GM12875 (cell line): ENCODE measurements at regions not wholly inside any gene's neighbourhood (a gene's known extent, or its start where the extent isn't known, plus 50 kb on each side); places are given as distances from the start of the nearest gene placed in this dataset.

Experiments used
- H3K4me3 ChIP-seq: one replicate; pipeline ENCODE4 v1.5.1; 2011; ENCODE audit warnings: low read depth, low read length, control low read depth
- TF ChIP-seq, protein P1 (sequence below): IDR thresholded peaks from 2 replicates; pipeline ENCODE4 v1.5.1; 2011; ENCODE audit warnings: low read depth, mild to moderate bottlenecking, control low read depth, inconsistent platforms, low read length, moderate library complexity, borderline replicate concordance; ENCODE audit not compliant: insufficient read depth

DNA sequence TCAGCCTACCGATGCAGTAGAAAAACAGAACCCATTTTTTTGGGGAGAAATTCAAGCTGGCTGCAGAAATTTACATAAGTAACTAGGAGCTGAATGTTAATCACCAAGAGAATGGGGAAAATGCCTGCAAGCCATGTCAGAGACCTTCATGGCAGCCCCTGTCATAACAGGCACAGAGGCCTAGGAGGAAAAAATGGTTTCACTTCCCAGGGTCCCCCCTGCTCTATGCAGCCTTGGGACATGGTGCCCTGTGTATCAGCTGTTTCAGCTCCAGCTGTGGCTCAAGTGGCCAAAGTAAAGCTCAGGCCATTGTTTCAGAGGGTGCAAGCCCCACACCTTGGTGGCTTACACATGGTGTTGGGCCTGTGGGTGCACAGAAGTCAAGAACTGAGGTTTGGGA, 842.5 kb downstream of the FLRT2 start:
- H3K4me3 ChIP-seq: no peak overlapping the region
- TF ChIP-seq, protein P1, sequence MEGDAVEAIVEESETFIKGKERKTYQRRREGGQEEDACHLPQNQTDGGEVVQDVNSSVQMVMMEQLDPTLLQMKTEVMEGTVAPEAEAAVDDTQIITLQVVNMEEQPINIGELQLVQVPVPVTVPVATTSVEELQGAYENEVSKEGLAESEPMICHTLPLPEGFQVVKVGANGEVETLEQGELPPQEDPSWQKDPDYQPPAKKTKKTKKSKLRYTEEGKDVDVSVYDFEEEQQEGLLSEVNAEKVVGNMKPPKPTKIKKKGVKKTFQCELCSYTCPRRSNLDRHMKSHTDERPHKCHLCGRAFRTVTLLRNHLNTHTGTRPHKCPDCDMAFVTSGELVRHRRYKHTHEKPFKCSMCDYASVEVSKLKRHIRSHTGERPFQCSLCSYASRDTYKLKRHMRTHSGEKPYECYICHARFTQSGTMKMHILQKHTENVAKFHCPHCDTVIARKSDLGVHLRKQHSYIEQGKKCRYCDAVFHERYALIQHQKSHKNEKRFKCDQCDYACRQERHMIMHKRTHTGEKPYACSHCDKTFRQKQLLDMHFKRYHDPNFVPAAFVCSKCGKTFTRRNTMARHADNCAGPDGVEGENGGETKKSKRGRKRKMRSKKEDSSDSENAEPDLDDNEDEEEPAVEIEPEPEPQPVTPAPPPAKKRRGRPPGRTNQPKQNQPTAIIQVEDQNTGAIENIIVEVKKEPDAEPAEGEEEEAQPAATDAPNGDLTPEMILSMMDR: no peak

DNA sequence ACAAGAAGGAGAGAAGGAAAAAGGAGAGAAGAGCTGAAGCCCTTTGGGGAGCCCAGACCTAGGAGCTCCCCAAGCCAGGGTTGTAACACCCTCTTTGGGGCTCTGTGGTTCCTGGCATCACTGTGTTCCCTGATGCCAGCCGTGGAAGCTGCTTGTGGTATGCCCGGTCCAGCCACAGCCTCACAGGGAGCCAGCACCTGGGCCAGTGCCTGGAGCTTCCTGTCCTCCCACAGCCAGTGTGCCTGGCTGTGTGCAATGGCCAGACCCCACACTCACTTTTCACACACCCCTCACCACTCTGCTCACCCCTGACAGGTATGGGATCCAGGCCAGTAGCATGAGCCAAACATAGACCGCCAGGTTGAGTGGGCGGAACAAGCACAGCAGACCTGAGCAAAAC, 834.7 kb downstream of the FLRT2 start:
- TF ChIP-seq, protein P1: no peak

DNA sequence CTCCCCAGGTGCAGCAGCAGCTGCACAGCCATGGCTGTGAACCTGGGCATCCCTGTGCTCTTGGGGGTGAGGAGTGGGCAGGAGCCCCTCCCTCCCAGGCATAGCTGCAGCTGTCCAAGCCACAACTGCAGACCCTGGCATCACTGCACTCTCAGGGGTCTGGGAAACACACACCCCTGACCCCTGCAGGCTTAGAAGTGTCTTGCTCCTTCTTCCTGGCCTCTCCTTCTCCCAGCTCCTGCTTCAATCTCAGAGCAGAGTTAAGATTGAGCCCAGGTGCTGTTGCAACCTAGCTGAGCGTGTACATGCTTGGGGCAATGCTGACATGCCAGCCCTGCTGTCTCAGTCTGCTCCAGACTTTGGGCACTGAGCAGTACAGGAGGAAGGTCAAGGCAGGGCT, 833.6 kb downstream of the FLRT2 start:
- TF ChIP-seq, protein P1: no peak
- no peak overlapping the region for H3K4me3 ChIP-seq

More for the DNA sequence above, 834.7 kb downstream of the FLRT2 start:
- H3K4me3 ChIP-seq: no peak overlapping the region

DNA sequence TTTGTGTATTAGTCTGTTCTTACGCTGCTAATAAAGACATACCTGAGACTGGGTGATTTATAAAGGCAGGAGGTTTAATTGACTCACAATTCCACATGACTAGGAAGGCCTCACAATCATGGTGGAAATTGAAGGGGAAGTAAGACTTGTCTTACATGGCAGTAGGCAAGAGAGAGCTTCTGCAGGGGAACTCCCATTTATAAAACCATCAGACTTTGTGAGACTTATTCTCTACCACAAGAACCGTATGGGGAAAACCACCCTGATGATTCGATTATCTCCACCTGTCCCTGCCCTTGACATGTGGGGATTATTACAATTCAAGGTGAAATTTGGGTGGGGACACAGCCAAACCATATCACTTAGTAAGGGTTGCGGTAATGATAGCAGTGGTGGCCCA, 833.1 kb downstream of the FLRT2 start:
- no peak overlapping the region for H3K4me3 ChIP-seq
- TF ChIP-seq, protein P1: no peak

DNA sequence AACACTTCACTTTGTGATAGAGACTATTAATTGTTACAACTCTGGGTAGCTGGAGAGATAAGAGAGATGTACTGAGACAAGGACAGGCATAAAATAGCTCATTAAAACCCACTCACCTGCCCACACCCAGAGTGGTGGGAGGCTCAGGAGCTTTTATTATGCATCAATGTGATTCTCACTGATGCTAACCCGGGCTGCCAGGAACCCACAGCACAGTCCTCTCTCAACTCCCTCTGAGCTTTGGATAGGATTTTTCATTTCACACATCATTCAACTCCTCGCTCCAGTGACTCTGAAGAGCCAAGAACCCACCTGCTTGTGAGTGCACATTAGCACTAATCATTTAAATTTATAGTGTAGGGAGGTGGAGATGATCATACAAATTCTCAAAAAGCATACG, 827.9 kb downstream of the FLRT2 start:
- TF ChIP-seq, protein P1: no peak

DNA sequence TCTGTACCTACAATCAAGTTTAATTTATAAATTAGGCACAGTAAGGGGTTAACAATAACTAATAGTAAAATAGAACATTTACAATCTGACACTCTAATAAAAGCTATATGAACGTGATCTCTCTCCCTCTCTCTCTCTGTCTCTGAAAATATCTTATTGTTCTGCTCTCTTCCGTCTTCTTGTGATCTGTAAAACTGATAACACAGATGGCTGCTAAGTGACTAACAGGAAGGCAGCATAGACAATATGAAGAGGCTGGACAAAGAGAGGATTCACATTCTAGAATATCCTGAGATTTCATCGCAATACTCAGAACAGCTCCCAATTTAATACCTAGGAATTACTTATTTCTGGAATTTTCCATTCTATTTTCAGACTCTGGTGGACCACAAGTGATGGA, 827.2 kb downstream of the FLRT2 start:
- TF ChIP-seq, protein P1: no peak
- H3K4me3 ChIP-seq: no peak overlapping the region

More for the DNA sequence above, 827.9 kb downstream of the FLRT2 start:
- H3K4me3 ChIP-seq: no peak overlapping the region

DNA sequence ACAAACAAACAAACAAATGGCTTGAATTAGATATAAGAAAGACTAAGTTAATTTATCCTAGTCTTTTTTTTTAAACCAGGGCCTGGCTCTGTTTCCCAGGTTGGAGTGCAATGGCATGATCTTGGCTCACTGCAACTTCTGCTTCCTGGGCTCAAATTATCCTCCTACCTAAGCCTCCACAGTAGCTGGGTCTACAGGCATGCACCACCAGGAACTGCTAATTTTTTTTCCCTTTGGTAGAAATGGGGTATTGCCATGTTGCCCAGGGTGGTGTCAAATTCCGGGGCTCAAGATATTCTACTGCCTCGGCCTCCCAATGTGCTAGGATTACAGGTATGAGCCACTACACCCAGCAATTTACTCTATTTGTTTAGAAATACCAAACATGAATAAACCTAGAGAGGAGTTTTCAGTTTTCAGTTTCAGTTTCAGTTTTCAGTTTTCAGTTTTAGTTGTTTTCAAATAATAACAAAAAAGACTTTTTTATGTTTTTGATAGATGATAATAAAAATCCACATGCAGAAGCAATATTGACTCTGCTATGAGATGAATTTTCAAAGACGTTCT, 817.0 kb downstream of the FLRT2 start:
- H3K4me3 ChIP-seq: no peak overlapping the region
- TF ChIP-seq, protein P1: no peak
